Keratinocyte (primary cell): ENCODE measurements at regions not wholly inside any gene's neighbourhood (a gene's known extent, or its start where the extent isn't known, plus 50 kb on each side); places are given as distances from the start of the nearest gene placed in this dataset.

Experiments used
- EZH2 ChIP-seq: IDR thresholded peaks from one replicate; pipeline ENCODE4 v1.6.1; 2012; ENCODE audit warnings: inconsistent platforms, mild to moderate bottlenecking, low read length, moderate library complexity
- TF ChIP-seq, protein P1 (sequence below), 3 experiments: IDR thresholded peaks in 1 of 3; conservative IDR thresholded peaks in 1 of 3; optimal IDR thresholded peaks in 1 of 3; 2 replicates in 2 of 3; 3 replicates in 1 of 3; pipeline versions ENCODE3 to v1.5.1; 2011; ENCODE audit warnings: low read length in 3 of 3, mild to moderate bottlenecking in 3 of 3, moderate library complexity in 2 of 3, control low read depth in 1 of 3, inconsistent platforms in 1 of 3; ENCODE audit not compliant: insufficient read depth in 2 of 3; ENCODE audit errors: extremely low read depth in 1 of 3

DNA sequence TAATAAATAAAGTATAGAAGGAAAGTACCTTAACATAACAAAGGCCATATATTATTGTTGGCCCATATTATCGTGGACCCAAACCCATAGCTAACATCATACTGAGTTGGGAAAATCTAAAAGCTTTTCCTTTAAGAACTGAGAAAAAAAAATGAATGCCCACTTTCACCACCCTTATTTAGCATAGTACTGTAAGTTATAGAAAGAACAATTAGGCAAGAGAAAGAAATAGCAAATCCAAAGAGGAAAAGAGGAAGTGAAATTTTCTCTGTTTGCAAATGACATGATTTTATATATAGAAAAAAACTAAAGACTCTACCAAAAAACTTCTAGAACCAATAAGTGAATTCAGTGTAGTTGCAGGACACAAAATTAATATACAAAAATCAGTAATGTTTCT, 1854.6 kb downstream of the PCDH7 start:
- no peak for TF ChIP-seq EZH2
- TF ChIP-seq, protein P1, sequence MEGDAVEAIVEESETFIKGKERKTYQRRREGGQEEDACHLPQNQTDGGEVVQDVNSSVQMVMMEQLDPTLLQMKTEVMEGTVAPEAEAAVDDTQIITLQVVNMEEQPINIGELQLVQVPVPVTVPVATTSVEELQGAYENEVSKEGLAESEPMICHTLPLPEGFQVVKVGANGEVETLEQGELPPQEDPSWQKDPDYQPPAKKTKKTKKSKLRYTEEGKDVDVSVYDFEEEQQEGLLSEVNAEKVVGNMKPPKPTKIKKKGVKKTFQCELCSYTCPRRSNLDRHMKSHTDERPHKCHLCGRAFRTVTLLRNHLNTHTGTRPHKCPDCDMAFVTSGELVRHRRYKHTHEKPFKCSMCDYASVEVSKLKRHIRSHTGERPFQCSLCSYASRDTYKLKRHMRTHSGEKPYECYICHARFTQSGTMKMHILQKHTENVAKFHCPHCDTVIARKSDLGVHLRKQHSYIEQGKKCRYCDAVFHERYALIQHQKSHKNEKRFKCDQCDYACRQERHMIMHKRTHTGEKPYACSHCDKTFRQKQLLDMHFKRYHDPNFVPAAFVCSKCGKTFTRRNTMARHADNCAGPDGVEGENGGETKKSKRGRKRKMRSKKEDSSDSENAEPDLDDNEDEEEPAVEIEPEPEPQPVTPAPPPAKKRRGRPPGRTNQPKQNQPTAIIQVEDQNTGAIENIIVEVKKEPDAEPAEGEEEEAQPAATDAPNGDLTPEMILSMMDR (optimal IDR thresholded peaks at IDR 0.05 in 1 of 3, IDR thresholded peaks at IDR 0.05 in 1 of 3, conservative IDR thresholded peaks at IDR 0.05 in 1 of 3; ENCODE audit: extremely low read depth in 1 of 3, insufficient read depth in 2 of 3, low read length in 3 of 3): no peak
